Tibial nerve (tissue), 4 donors: ENCODE measurements at regions not wholly inside any gene's neighbourhood (a gene's known extent, or its start where the extent isn't known, plus 50 kb on each side); places are given as distances from the start of the nearest gene placed in this dataset.

Experiments
- DNase-seq, 2 donors: peaks; one replicate each; pipeline ENCODE4 v3.0.0-alpha.2; 2019; ENCODE audit warnings: low spot score in 2 of 2
- H3K27ac ChIP-seq, 4 donors: fragments of 200-600 bp; sonication (generic) in 3 of 4; one replicate each; pipeline ENCODE4 v1.5.1; 2017 to 2019; ENCODE audit warnings: mild to moderate bottlenecking in 1 of 4
- H3K27me3 ChIP-seq, 2 donors: fragments of 200-600 bp; sonication (generic) in 1 of 2; one replicate each; pipeline versions ENCODE4 v1.5.1 to v1.6.0; 2017 to 2019
- H3K36me3 ChIP-seq, 3 donors: fragments of 200-600 bp; sonication (generic); one replicate each; pipeline ENCODE4 v1.5.1; 2018 to 2019
- H3K4me1 ChIP-seq, 4 donors: fragments of 200-600 bp; sonication (generic) in 3 of 4; one replicate each; pipeline ENCODE4 v1.5.1; 2017 to 2019
- H3K4me3 ChIP-seq, 4 donors: fragments of 200-600 bp; sonication (generic) in 3 of 4; one replicate each; pipeline ENCODE4 v1.5.1; 2017 to 2019; ENCODE audit warnings: mild to moderate bottlenecking in 1 of 4, moderate library complexity in 1 of 4
- H3K9me3 ChIP-seq, 4 donors: fragments of 200-600 bp; sonication (generic) in 3 of 4; one replicate each; pipeline ENCODE4 v1.5.1; 2017 to 2019
- CTCF ChIP-seq, 5 experiments: fragments of 200-600 bp in 3 of 5; fragments of 450-650 bp in 2 of 5; sonication (generic) in 3 of 5; IDR thresholded peaks; one replicate each; pipeline ENCODE4 v1.5.1; 2016 to 2019; ENCODE audit warnings: antibody characterized with exemption in 5 of 5, mild to moderate bottlenecking in 3 of 5, moderate library complexity in 2 of 5
- EP300 ChIP-seq, 2 donors: sonication (generic); formaldehyde crosslinking; IDR thresholded peaks; one replicate each; pipeline ENCODE4 v1.6.1; 2017; ENCODE audit warnings: antibody characterized with exemption in 2 of 2, mild to moderate bottlenecking in 1 of 2
- POLR2A ChIP-seq, 2 donors: fragments of 450-650 bp; IDR thresholded peaks; one replicate each; pipeline ENCODE4 v1.6.1; 2017; ENCODE audit warnings: antibody characterized with exemption in 2 of 2, mild to moderate bottlenecking in 2 of 2, moderate library complexity in 2 of 2
- WGBS, 2 donors: methylation state at CpG; one replicate each; pipeline ENCODE4 v1.1.5; 2018; 5-methylcytosine and 5-hydroxymethylcytosine counted together

- Histone ChIP-seq H3K36me3 (no peaks in the 10 kb centered on the region), H3K27me3 (no peaks in the 10 kb centered on the region), H3K9me3 (no peaks in the 10 kb centered on the region), H3K4me3 (no peak overlapping the region), H3K27ac (no peak overlapping the region), H3K4me1 (no peaks in the 10 kb centered on the region)
- no peak for DNase-seq
- 50 to 51% methylated on average over 3 of the region's 3 CpGs for WGBS, 2 donors
- TF ChIP-seq EP300 (IDR thresholded peaks at IDR 0.05) = no peak
- no peak for TF ChIP-seq CTCF (IDR thresholded peaks at IDR 0.05)
- no peak for TF ChIP-seq POLR2A (IDR thresholded peaks at IDR 0.05)
These were observed 249.0 kb downstream of the IKZF2 start for GRCh38 chr2:212902421-212902820.

GRCh38 chr2:212901604-212902275 is 249.7 kb downstream of the IKZF2 start:
- H3K4me3 ChIP-seq = no peak overlapping the region
- WGBS, 2 donors = 81 to 82% methylated on average over 3 of the region's 3 CpGs
- H3K36me3 ChIP-seq = no peaks in the 10 kb centered on the region
- no peak for DNase-seq
- no peak overlapping the region for H3K27ac ChIP-seq
- H3K4me1 ChIP-seq = no peaks in the 10 kb centered on the region
- no peaks in the 10 kb centered on the region for H3K9me3 ChIP-seq
- TF ChIP-seq CTCF (IDR thresholded peaks at IDR 0.05) (no peak), POLR2A (IDR thresholded peaks at IDR 0.05) (no peak), EP300 (IDR thresholded peaks at IDR 0.05) (no peak)
- no peaks in the 10 kb centered on the region for H3K27me3 ChIP-seq

GRCh38 chr2:212900715-212901114 is 250.7 kb downstream of the IKZF2 start:
- Histone ChIP-seq H3K27me3 (no peaks in the 10 kb centered on the region), H3K27ac (no peak overlapping the region), H3K9me3 (no peaks in the 10 kb centered on the region), H3K36me3 (no peaks in the 10 kb centered on the region), H3K4me3 (no peak overlapping the region), H3K4me1 (no peaks in the 10 kb centered on the region)
- 64 to 67% methylated on average over 1 of the region's 1 CpG for WGBS, 2 donors
- TF ChIP-seq POLR2A (IDR thresholded peaks at IDR 0.05) = no peak
- no peak for TF ChIP-seq EP300 (IDR thresholded peaks at IDR 0.05)
- TF ChIP-seq CTCF (IDR thresholded peaks at IDR 0.05) = no peak
- DNase-seq = no peak

GRCh38 chr2:212898011-212898410 is 253.4 kb downstream of the IKZF2 start:
- H3K4me1 ChIP-seq = peaks cover 0 to 7% (median 0%) of the 10 kb centered on the region in 4 donors
- TF ChIP-seq EP300 (IDR thresholded peaks at IDR 0.05) (no peak), POLR2A (IDR thresholded peaks at IDR 0.05) (no peak), CTCF (IDR thresholded peaks at IDR 0.05) (no peak)
- DNase-seq = no peak

GRCh38 chr2:212897296-212897695 is 254.1 kb downstream of the IKZF2 start:
- H3K4me1 ChIP-seq = peaks cover 0 to 9% (median 0%) of the 10 kb centered on the region in 4 donors
- H3K4me3 ChIP-seq = no peak overlapping the region
- TF ChIP-seq POLR2A (IDR thresholded peaks at IDR 0.05) (no peak), EP300 (IDR thresholded peaks at IDR 0.05) (no peak), CTCF (IDR thresholded peaks at IDR 0.05) (no peak)
- no peak for DNase-seq
- no peak overlapping the region for H3K27ac ChIP-seq
- no peaks in the 10 kb centered on the region for H3K9me3 ChIP-seq
- WGBS, 2 donors = 83 to 84% methylated on average over 1 of the region's 1 CpG
- H3K36me3 ChIP-seq = no peaks in the 10 kb centered on the region
- no peaks in the 10 kb centered on the region for H3K27me3 ChIP-seq

More at GRCh38 chr2:212898011-212898410, 253.4 kb downstream of the IKZF2 start:
- Histone ChIP-seq H3K9me3 (no peaks in the 10 kb centered on the region), H3K36me3 (no peaks in the 10 kb centered on the region), H3K27ac (no peak overlapping the region), H3K4me3 (no peak overlapping the region), H3K27me3 (no peaks in the 10 kb centered on the region)
- WGBS, 2 donors = 90 to 98% methylated on average over 3 of the region's 3 CpGs
